Common myeloid progenitor, CD34-positive (primary cell): ENCODE measurements at regions not wholly inside any gene's neighbourhood (a gene's known extent, or its start where the extent isn't known, plus 50 kb on each side); places are given as distances from the start of the nearest gene placed in this dataset.

ENCODE experiments used
- CTCF ChIA-PET: fragments of 350-600 bp; sonication (Branson Sonifier 250); formaldehyde crosslinking; loops from one replicate; lab custom pipeline; 2021; ENCODE audit warnings: antibody characterized with exemption; lab: Charles Lee
- POLR2A ChIA-PET: fragments of 350-600 bp; sonication (Branson Sonifier 250); formaldehyde crosslinking; loops from one replicate; lab custom pipeline; 2021; ENCODE audit warnings: antibody characterized with exemption; lab: Charles Lee
- DNase-seq, 3 donors: peaks; one replicate each; pipeline versions ENCODE4 v3.0.0 to v3.0.0-alpha.2; 2013
- H3K27ac ChIP-seq, 2 experiments: 1 replicate in 1 of 2; 2 replicates in 1 of 2; pipeline ENCODE4 v1.7.0; 2013; ENCODE audit warnings: inconsistent platforms in 2 of 2, low read length in 2 of 2, mild to moderate bottlenecking in 2 of 2, low read depth in 1 of 2, moderate library complexity in 1 of 2; ENCODE audit not compliant: severe bottlenecking in 2 of 2, insufficient read depth in 1 of 2, poor library complexity in 1 of 2
- H3K27me3 ChIP-seq, 5 experiments: replicated peaks in 2 of 5; 1 replicate in 3 of 5; 2 replicates in 2 of 5; pipeline versions ENCODE4 v1.6.1 to v1.7.0; 2013; ENCODE audit warnings: low read length in 4 of 5, mild to moderate bottlenecking in 2 of 5, moderate library complexity in 2 of 5, inconsistent platforms in 1 of 5; ENCODE audit not compliant: insufficient read depth in 5 of 5, control insufficient read depth in 4 of 5
- H3K36me3 ChIP-seq, 4 experiments: 1 replicate in 2 of 4; 2 replicates in 2 of 4; pipeline versions ENCODE4 v1.6.1 to v1.7.0; 2013; ENCODE audit warnings: low read length in 3 of 4, control low read depth in 1 of 4, mild to moderate bottlenecking in 1 of 4; ENCODE audit not compliant: control insufficient read depth in 4 of 4, insufficient read depth in 4 of 4
- H3K4me1 ChIP-seq, 4 experiments: 1 replicate in 3 of 4; 2 replicates in 1 of 4; pipeline versions ENCODE4 v1.6.1 to v1.7.1; 2013; ENCODE audit warnings: low read length in 3 of 4, mild to moderate bottlenecking in 3 of 4, control low read depth in 1 of 4, inconsistent platforms in 1 of 4, moderate library complexity in 1 of 4; ENCODE audit not compliant: control insufficient read depth in 4 of 4, insufficient read depth in 4 of 4; ENCODE audit errors: control extremely low read depth in 1 of 4
- H3K4me3 ChIP-seq, 7 experiments: 1 replicate in 4 of 7; 2 replicates in 3 of 7; pipeline versions ENCODE4 v1.5.1 to v1.7.0; 2013; ENCODE audit warnings: mild to moderate bottlenecking in 7 of 7, low read length in 6 of 7, moderate library complexity in 6 of 7, inconsistent platforms in 2 of 7, low read depth in 2 of 7, control low read depth in 1 of 7; ENCODE audit not compliant: insufficient read depth in 4 of 7, control insufficient read depth in 1 of 7; ENCODE audit errors: extremely low read depth in 1 of 7
- H3K9me3 ChIP-seq, 5 experiments: 1 replicate in 4 of 5; 2 replicates in 1 of 5; pipeline versions ENCODE4 v1.6.1 to v1.7.1; 2013; ENCODE audit warnings: low read length in 4 of 5, mild to moderate bottlenecking in 2 of 5, inconsistent platforms in 1 of 5, low read depth in 1 of 5, moderate library complexity in 1 of 5; ENCODE audit not compliant: control insufficient read depth in 4 of 5, insufficient read depth in 2 of 5; ENCODE audit errors: control extremely low read depth in 1 of 5
- WGBS: methylation state at CpG from one replicate; pipeline ENCODE4 v1.1.5; 2013; ENCODE audit not compliant: insufficient coverage; 5-methylcytosine and 5-hydroxymethylcytosine counted together

- Histone ChIP-seq H3K27ac (no peak overlapping the region), H3K4me1 (no peaks in the 10 kb centered on the region), H3K27me3 (peaks cover 0 to 3% (median 0%) of the 10 kb centered on the region in 5 experiments), H3K36me3 (no peaks in the 10 kb centered on the region), H3K4me3 (no peak overlapping the region), H3K9me3 (no peaks in the 10 kb centered on the region)
- WGBS, result 100% methylated on average over 2 of the region's 3 CpGs
- no peak for DNase-seq
- ChIA-PET POLR2A (no interaction called here), CTCF (interaction anchor here (1.0 kb wide), 1 partner anchor 37 kb away, joined by 3 read pairs; no protein-coding TSS in a partner anchor)
Observed at GRCh38 chr12:75599061-75599460, 87.7 kb upstream of the KRR1 start.

- ChIA-PET CTCF (no interaction called here), POLR2A (no interaction called here)
- Histone ChIP-seq H3K27ac (no peak overlapping the region), H3K9me3 (no peaks in the 10 kb centered on the region), H3K4me1 (no peaks in the 10 kb centered on the region), H3K27me3 (peaks cover 0 to 4% (median 0%) of the 10 kb centered on the region in 5 experiments), H3K4me3 (no peak overlapping the region), H3K36me3 (no peaks in the 10 kb centered on the region)
- no CpG with 5 or more reads among the region's 1 CpG for WGBS
- no peak for DNase-seq
Observed at GRCh38 chr12:75596406-75596805, 85.0 kb upstream of the KRR1 start.

GRCh38 chr12:75592638-75593335, 81.4 kb upstream of the KRR1 start:
- 100% methylated on average over 3 of the region's 3 CpGs for WGBS
- Histone ChIP-seq H3K27ac (no peak overlapping the region), H3K36me3 (no peaks in the 10 kb centered on the region), H3K4me1 (no peaks in the 10 kb centered on the region), H3K9me3 (no peaks in the 10 kb centered on the region), H3K4me3 (no peak overlapping the region), H3K27me3 (peaks cover 0 to 6% (median 0%) of the 10 kb centered on the region in 5 experiments)
- POLR2A ChIA-PET, result no interaction called here
- DNase-seq, result no peak
- CTCF ChIA-PET, result no interaction called here

DNA sequence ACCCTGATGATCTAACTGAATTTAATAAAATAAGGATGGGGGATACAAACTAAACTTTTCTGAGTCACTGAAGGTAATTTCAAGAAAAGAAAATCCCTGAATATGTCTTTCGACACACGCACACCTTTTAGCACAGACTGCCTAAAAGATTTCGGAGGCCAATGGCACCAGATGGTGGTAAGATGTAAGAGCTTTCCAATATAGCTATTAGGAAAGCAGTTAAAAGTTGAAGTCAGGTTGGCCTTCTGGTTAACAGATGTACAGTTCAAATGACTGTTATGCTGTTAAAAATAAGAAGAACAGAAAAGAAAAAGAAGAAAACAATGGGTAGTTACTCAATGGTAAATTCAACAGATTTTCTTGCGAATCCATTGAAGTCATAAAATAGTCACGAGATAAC, 80.7 kb upstream of the KRR1 start:
- peaks cover 0 to 7% (median 0%) of the 10 kb centered on the region in 5 experiments for H3K27me3 ChIP-seq
- H3K4me3 ChIP-seq, result no peak overlapping the region
- H3K9me3 ChIP-seq, result no peaks in the 10 kb centered on the region
- CTCF ChIA-PET, result no interaction called here
- no peak overlapping the region for H3K27ac ChIP-seq
- POLR2A ChIA-PET, result no interaction called here
- WGBS, result 90% methylated on average over 5 of the region's 5 CpGs
- DNase-seq, result no peak
- H3K4me1 ChIP-seq, result no peaks in the 10 kb centered on the region
- no peaks in the 10 kb centered on the region for H3K36me3 ChIP-seq

GRCh38 chr12:75591628-75592027, 80.2 kb upstream of the KRR1 start:
- Histone ChIP-seq H3K4me1 (no peaks in the 10 kb centered on the region), H3K27me3 (peaks cover 0 to 5% (median 0%) of the 10 kb centered on the region in 5 experiments), H3K4me3 (no peak overlapping the region), H3K27ac (no peak overlapping the region), H3K9me3 (no peaks in the 10 kb centered on the region), H3K36me3 (no peaks in the 10 kb centered on the region)
- ChIA-PET CTCF (no interaction called here), POLR2A (no interaction called here)
- DNase-seq, result no peak
- WGBS, result 33% methylated on average over 1 of the region's 1 CpG

- POLR2A ChIA-PET, result no interaction called here
Observed at GRCh38 chr12:75589801-75590200, 78.4 kb upstream of the KRR1 start.

GRCh38 chr12:75587340-75588106, 76.1 kb upstream of the KRR1 start:
- Histone ChIP-seq H3K27me3 (peaks cover 0 to 5% (median 0%) of the 10 kb centered on the region in 5 experiments), H3K4me3 (no peak overlapping the region), H3K36me3 (no peaks in the 10 kb centered on the region), H3K4me1 (no peaks in the 10 kb centered on the region), H3K9me3 (no peaks in the 10 kb centered on the region), H3K27ac (no peak overlapping the region)
- CTCF ChIA-PET, result no interaction called here
- no peak for DNase-seq
- POLR2A ChIA-PET, result no interaction called here
- WGBS, result 100% methylated on average over 1 of the region's 4 CpGs

More at GRCh38 chr12:75589801-75590200, 78.4 kb upstream of the KRR1 start:
- no peaks in the 10 kb centered on the region for H3K36me3 ChIP-seq
- DNase-seq, result no peak
- no peak overlapping the region for H3K4me3 ChIP-seq
- CTCF ChIA-PET, result no interaction called here
- H3K4me1 ChIP-seq, result no peaks in the 10 kb centered on the region
- H3K27ac ChIP-seq, result no peak overlapping the region
- H3K9me3 ChIP-seq, result no peaks in the 10 kb centered on the region
- H3K27me3 ChIP-seq, result peaks cover 0 to 5% (median 0%) of the 10 kb centered on the region in 5 experiments
- 38% methylated on average over 1 of the region's 2 CpGs for WGBS
